HL-60 (cell line): ENCODE measurements at regions not wholly inside any gene's neighbourhood (a gene's known extent, or its start where the extent isn't known, plus 50 kb on each side); places are given as distances from the start of the nearest gene placed in this dataset.

Source experiments
- DNase-seq, 2 experiments: peaks; one replicate each; pipeline ENCODE4 v3.0.0-alpha.2; 2010 to 2020; ENCODE audit warnings: low read depth in 1 of 2, low spot score in 1 of 2
- H3K27ac ChIP-seq: fragments of 250-450 bp; sonication (Bioruptor Pico); replicated peaks from 2 replicates; pipeline ENCODE4 v1.5.1; 2020; ENCODE audit warnings: mild to moderate bottlenecking, moderate library complexity
- H3K27me3 ChIP-seq: fragments of 250-450 bp; sonication (Bioruptor Pico); 2 replicates; pipeline ENCODE4 v1.5.1; 2021; ENCODE audit warnings: mild to moderate bottlenecking, moderate library complexity; ENCODE audit not compliant: insufficient read depth, poor library complexity, severe bottlenecking
- H3K4me3 ChIP-seq: replicated peaks from 2 replicates; pipeline ENCODE4 v1.5.1; 2011; ENCODE audit warnings: mild to moderate bottlenecking, control low read depth, low read length; ENCODE audit not compliant: insufficient read depth
- GABPA ChIP-seq: IDR thresholded peaks from 2 replicates; pipeline ENCODE4 v1.6.1; 2012; ENCODE audit warnings: low read depth
- POLR2AphosphoS5 ChIP-seq: IDR thresholded peaks from 2 replicates; pipeline ENCODE4 v1.6.1; 2012; ENCODE audit warnings: low read depth
- SPI1 ChIP-seq: IDR thresholded peaks from 2 replicates; pipeline ENCODE4 v1.6.1; 2012; ENCODE audit warnings: low read depth, mild to moderate bottlenecking, borderline replicate concordance
- TF ChIP-seq, protein P1 (sequence below): IDR thresholded peaks from one replicate; pipeline ENCODE4 v1.5.1; 2011; ENCODE audit warnings: low read length, control low read depth, inconsistent platforms; ENCODE audit not compliant: insufficient read depth
- TF ChIP-seq, protein P2 (sequence below): IDR thresholded peaks from 2 replicates; pipeline ENCODE4 v1.6.1; 2012; ENCODE audit warnings: low read depth; ENCODE audit not compliant: insufficient replicate concordance

DNA sequence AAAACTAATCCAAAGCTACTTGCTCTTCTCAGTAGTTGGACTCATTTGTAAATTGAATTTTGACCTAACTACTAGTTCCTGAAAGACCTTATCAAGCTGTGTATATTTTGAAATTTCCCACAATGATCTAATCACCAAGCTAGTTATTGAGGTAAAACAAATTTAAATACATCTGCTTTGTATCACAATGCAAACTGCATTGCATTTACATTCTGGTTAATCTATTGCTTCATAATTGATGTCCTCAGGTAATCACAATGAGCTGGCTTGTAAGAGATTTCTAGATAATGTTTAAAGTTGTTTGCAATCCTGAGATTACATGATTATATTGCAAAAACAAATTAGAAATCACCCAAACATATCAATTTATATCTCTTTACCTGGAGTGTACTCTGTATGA lies 848.8 kb downstream of the HACE1 start:
- TF ChIP-seq GABPA, result no peak
- TF ChIP-seq SPI1, result no peak
- TF ChIP-seq, protein P1, sequence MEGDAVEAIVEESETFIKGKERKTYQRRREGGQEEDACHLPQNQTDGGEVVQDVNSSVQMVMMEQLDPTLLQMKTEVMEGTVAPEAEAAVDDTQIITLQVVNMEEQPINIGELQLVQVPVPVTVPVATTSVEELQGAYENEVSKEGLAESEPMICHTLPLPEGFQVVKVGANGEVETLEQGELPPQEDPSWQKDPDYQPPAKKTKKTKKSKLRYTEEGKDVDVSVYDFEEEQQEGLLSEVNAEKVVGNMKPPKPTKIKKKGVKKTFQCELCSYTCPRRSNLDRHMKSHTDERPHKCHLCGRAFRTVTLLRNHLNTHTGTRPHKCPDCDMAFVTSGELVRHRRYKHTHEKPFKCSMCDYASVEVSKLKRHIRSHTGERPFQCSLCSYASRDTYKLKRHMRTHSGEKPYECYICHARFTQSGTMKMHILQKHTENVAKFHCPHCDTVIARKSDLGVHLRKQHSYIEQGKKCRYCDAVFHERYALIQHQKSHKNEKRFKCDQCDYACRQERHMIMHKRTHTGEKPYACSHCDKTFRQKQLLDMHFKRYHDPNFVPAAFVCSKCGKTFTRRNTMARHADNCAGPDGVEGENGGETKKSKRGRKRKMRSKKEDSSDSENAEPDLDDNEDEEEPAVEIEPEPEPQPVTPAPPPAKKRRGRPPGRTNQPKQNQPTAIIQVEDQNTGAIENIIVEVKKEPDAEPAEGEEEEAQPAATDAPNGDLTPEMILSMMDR, result no peak
- TF ChIP-seq, protein P2, sequence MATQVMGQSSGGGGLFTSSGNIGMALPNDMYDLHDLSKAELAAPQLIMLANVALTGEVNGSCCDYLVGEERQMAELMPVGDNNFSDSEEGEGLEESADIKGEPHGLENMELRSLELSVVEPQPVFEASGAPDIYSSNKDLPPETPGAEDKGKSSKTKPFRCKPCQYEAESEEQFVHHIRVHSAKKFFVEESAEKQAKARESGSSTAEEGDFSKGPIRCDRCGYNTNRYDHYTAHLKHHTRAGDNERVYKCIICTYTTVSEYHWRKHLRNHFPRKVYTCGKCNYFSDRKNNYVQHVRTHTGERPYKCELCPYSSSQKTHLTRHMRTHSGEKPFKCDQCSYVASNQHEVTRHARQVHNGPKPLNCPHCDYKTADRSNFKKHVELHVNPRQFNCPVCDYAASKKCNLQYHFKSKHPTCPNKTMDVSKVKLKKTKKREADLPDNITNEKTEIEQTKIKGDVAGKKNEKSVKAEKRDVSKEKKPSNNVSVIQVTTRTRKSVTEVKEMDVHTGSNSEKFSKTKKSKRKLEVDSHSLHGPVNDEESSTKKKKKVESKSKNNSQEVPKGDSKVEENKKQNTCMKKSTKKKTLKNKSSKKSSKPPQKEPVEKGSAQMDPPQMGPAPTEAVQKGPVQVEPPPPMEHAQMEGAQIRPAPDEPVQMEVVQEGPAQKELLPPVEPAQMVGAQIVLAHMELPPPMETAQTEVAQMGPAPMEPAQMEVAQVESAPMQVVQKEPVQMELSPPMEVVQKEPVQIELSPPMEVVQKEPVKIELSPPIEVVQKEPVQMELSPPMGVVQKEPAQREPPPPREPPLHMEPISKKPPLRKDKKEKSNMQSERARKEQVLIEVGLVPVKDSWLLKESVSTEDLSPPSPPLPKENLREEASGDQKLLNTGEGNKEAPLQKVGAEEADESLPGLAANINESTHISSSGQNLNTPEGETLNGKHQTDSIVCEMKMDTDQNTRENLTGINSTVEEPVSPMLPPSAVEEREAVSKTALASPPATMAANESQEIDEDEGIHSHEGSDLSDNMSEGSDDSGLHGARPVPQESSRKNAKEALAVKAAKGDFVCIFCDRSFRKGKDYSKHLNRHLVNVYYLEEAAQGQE, result no peak
- TF ChIP-seq POLR2AphosphoS5, result no peak
- H3K4me3 ChIP-seq, result no peak overlapping the region
- H3K27me3 ChIP-seq, result no peaks in the 10 kb centered on the region
- DNase-seq, result no peak
- H3K27ac ChIP-seq, result no peak overlapping the region

DNA sequence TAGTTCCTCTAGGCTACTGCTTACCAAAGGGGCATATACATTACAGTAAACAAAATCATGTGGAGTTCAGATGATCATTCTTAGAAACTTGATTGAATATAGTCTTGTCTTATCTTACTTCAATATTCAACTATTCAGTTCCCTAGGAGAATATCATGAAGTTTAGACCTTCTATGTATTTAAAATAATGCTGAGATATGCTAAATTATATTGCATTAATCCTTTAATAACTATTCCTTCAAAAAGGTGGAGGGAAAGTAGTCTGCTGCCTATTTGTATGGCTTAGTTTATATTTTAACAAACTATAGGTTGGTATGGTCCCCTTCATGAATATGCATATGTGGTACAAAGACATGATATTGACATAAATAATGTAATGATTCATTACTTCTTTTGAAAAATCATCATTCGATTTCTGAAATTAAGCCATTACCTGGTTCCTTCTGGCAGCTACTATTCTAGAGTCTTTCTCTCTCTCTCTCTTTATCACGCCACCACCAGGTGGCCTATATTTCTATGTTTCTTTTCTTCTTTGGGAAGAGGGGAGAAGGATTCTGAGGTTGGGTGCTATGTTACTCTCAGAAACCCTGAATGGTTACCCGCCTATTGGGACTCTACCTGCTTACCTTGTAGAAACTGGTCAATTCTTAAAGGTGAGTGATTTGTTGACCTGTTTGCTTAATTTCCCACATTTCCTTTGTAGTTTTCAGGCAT lies 855.8 kb downstream of the HACE1 start:
- H3K27ac ChIP-seq, result no peak overlapping the region
- no peaks in the 10 kb centered on the region for H3K27me3 ChIP-seq
- TF ChIP-seq GABPA (no peak), SPI1 (no peak), POLR2AphosphoS5 (no peak)
- TF ChIP-seq, protein P2, result no peak
- TF ChIP-seq, protein P1, result no peak
- DNase-seq, result no peak
- no peak overlapping the region for H3K4me3 ChIP-seq

DNA sequence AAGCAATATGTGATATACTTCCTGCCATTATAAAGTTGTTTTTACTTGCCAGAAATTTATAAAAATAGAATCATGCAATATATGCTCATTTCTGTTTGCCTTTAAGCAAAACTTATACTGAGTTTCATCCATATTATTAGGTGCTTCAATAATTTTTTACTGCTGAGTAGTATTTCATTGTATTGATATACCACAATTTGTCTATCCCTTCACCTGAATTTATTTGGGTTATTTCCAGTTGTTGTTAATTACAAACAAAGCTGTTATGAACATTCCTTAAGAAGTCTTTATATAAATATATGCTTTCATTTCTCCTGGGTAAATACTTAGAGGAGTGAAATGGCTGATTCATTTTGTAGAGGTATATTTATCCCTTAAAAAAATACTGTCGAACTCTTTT lies 864.1 kb downstream of the HACE1 start:
- TF ChIP-seq, protein P2, result no peak
- TF ChIP-seq SPI1, result no peak
- TF ChIP-seq, protein P1, result no peak
- no peak for TF ChIP-seq GABPA
- TF ChIP-seq POLR2AphosphoS5, result no peak
- Histone ChIP-seq H3K27ac (no peak overlapping the region), H3K27me3 (no peaks in the 10 kb centered on the region), H3K4me3 (no peak overlapping the region)
- no peak for DNase-seq
